NCI-H2227 treated with DMSO at 0.1 percent for 48 hours (cell line): ENCODE measurements at regions not wholly inside any gene's neighbourhood (a gene's known extent, or its start where the extent isn't known, plus 50 kb on each side); places are given as distances from the start of the nearest gene placed in this dataset.

ENCODE experiments used
- DNase-seq: peaks from one replicate; lab custom pipeline; 2025; lab: John Stamatoyannopoulos, UW

- DNase-seq = no peak
Observed at GRCh38 chr12:24278832-24279231, 329.4 kb upstream of the SOX5 start.

GRCh38 chr12:24270965-24271364, 321.5 kb upstream of the SOX5 start:
- DNase-seq = no peak

- no peak for DNase-seq
Observed at GRCh38 chr12:24270464-24270863, 321.0 kb upstream of the SOX5 start.

- DNase-seq = no peak
Observed at GRCh38 chr12:24268663-24269186, 319.3 kb upstream of the SOX5 start.

- no peak for DNase-seq
Observed at GRCh38 chr12:24266982-24267381, 317.5 kb upstream of the SOX5 start.

GRCh38 chr12:24256684-24257083, 307.2 kb upstream of the SOX5 start:
- DNase-seq = no peak

- no peak for DNase-seq
Observed at GRCh38 chr12:24255920-24256665, 306.6 kb upstream of the SOX5 start.

GRCh38 chr12:24252602-24253001, 303.1 kb upstream of the SOX5 start:
- peak; percentile 65 for DNase-seq

- no peak for DNase-seq
Observed at GRCh38 chr12:24246934-24247333, 297.5 kb upstream of the SOX5 start.

- DNase-seq = no peak
Observed at GRCh38 chr12:24246376-24246775, 296.9 kb upstream of the SOX5 start.

GRCh38 chr12:24244801-24245200, 295.3 kb upstream of the SOX5 start:
- no peak for DNase-seq

- DNase-seq = no peak
Observed at GRCh38 chr12:24244231-24244630, 294.8 kb upstream of the SOX5 start.

GRCh38 chr12:24240707-24241106, 291.2 kb upstream of the SOX5 start:
- no peak for DNase-seq

GRCh38 chr12:24233519-24234246, 284.2 kb upstream of the SOX5 start:
- no peak for DNase-seq

GRCh38 chr12:24232531-24232930, 283.1 kb upstream of the SOX5 start:
- DNase-seq = no peak

- DNase-seq = no peak
Observed at GRCh38 chr12:24231298-24231697, 281.8 kb upstream of the SOX5 start.

- peak; percentile 39 for DNase-seq
Observed at GRCh38 chr12:24230061-24230701, 280.7 kb upstream of the SOX5 start.

GRCh38 chr12:24229031-24229700, 279.7 kb upstream of the SOX5 start:
- peak; percentile 5 for DNase-seq

GRCh38 chr12:24228371-24228770, 278.9 kb upstream of the SOX5 start:
- no peak for DNase-seq

- DNase-seq = no peak
Observed at GRCh38 chr12:24227551-24227950, 278.1 kb upstream of the SOX5 start.

GRCh38 chr12:24226745-24227350, 277.4 kb upstream of the SOX5 start:
- DNase-seq = no peak

GRCh38 chr12:24224401-24224800, 274.9 kb upstream of the SOX5 start:
- DNase-seq = no peak
